ENCODE measurements at regions not wholly inside any gene's neighbourhood (a gene's known extent, or its start where the extent isn't known, plus 50 kb on each side); places are given as distances from the start of the nearest gene placed in this dataset.
A peak's percentile ranks its signal among the peaks of the same experiment; 100 is the strongest.

DNA sequence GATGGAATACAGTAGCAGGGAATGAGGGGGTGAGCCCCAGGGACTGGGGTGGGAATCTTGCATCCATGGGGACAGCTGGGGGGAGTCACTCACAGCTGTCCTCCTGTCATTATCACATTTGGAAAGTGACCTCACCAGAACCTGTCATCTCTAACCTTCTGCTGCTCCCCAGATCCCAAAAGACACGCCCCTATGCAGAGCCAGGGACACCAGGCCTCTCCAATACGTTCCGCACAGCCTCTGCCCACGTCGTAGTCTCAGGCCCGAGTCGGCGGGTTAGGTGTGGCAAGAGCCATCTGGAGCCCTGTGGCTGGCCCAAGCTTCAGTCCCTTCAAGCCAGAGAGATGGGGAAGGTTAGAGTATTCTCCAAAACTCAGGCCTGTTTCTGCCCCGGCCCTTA lies 214.3 kb downstream of the ENGASE start:
- H3K4me1 Mint-ChIP-seq, result no peaks in the 10 kb centered on the region
- peaks cover 4 to 72% (median 40%) of the 10 kb centered on the region in 5 donors for H3K27me3 Mint-ChIP-seq
- no peaks in the 10 kb centered on the region for H3K36me3 Mint-ChIP-seq
- no peak overlapping the region for H3K27ac Mint-ChIP-seq
- ATAC-seq, result no peak
- peaks cover 0 to 2% (median 0%) of the 10 kb centered on the region in 9 donors for H3K9me3 Mint-ChIP-seq
- POLR2A ChIA-PET, result no interaction called here
- DNase-seq, result no peak
- no peak overlapping the region for H3K4me3 Mint-ChIP-seq

DNA sequence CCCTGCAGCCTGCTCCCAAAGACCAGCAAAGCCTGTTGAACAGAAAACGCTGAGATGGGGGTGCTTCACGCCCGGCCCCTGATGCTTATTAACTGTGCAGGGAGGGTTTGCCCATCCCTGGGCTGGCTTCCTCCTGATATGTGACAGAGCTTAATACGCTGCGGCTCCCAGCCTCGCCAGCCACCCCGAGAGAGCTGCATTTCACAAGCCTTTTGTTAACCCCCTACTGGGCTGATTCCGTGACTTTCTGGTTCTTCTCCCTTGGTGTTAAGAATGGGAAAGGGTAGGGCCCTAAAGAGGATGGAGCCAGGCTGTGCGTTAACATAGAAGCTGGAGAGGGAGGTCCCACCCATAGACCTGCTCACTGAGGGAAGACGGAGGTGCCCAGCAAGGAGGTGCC lies 211.8 kb downstream of the ENGASE start:
- H3K27me3 Mint-ChIP-seq, result peaks cover 4 to 56% (median 30%) of the 10 kb centered on the region in 5 donors

DNA sequence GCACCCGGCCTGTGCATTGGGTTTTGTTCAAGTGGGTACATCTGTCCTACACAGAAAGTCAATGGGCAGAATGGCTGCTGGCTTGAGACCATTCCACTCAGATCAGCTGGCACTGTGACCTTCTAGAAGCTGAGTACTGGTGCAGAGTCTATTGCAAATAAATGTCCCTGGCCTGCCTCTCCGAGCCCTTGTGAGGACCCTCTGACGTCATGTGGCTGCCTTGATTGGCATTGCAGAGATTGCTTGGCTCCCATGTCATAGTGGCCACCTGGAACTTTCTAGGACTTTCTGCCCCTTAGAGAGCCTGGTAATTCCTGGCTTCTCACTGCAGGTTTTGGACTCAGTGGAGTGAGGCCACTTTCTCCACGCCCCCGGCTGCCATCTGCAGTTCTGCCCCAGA lies 211.3 kb downstream of the ENGASE start:
- POLR2A ChIA-PET, result no interaction called here
- no peak for ATAC-seq
- Mint-ChIP-seq H3K27me3 (peaks cover 4 to 51% (median 30%) of the 10 kb centered on the region in 5 donors), H3K9me3 (peaks cover 0 to 2% (median 0%) of the 10 kb centered on the region in 9 donors), H3K36me3 (no peaks in the 10 kb centered on the region), H3K27ac (no peak overlapping the region), H3K4me1 (no peaks in the 10 kb centered on the region), H3K4me3 (no peak overlapping the region)
- no peak for DNase-seq

More for the DNA sequence above, 211.8 kb downstream of the ENGASE start:
- Mint-ChIP-seq H3K9me3 (peaks cover 0 to 2% (median 0%) of the 10 kb centered on the region in 9 donors), H3K4me3 (no peak overlapping the region), H3K4me1 (no peaks in the 10 kb centered on the region), H3K36me3 (no peaks in the 10 kb centered on the region), H3K27ac (no peak overlapping the region)
- POLR2A ChIA-PET, result no interaction called here
- no peak for ATAC-seq
- DNase-seq, result no peak

DNA sequence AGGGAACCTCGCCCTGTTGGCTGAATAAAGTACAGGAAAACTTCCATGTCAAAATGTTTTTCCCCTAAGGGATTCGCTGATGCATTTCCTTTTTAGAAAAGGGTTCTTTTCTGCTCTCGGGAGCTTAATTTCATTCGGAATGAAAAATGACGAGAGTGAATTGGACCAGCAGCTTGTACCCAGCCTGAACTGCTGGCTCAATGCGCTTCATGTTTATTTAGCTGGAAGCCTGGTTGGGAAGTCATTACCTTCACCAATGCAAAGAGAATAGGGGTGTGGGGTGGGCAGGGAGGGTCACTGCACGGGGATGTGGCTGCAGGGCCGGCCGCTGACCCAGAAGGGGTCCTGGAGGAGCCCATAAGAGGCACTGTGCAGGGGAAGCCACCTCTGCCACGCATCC lies 207.7 kb downstream of the ENGASE start:
- no peak for ATAC-seq
- Mint-ChIP-seq H3K9me3 (no peaks in the 10 kb centered on the region), H3K36me3 (no peaks in the 10 kb centered on the region), H3K4me1 (no peaks in the 10 kb centered on the region), H3K27me3 (peaks cover 0 to 18% (median 10%) of the 10 kb centered on the region in 5 donors), H3K4me3 (no peak overlapping the region), H3K27ac (no peak overlapping the region)
- DNase-seq, result no peak
- POLR2A ChIA-PET, result no interaction called here

DNA sequence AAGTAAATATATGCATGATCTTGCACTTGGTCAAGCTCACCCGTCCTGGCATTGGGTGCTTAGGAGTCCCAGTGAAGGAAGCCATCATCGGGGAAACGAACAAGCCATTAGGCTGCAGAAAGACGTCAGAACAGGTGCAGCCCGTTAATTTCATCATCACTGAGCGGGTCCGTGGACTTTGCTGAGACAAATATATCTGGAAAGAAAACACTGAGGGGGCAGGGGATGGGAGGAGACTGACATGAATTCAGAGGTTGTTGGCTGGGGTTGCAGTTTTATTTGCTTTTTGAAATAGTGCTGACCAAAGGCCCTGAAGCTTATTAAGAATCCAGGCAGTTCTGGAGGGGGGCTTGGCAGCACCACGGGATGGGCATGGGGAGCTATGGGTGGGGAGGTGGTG lies 207.2 kb downstream of the ENGASE start:
- POLR2A ChIA-PET, result no interaction called here
- H3K9me3 Mint-ChIP-seq, result no peaks in the 10 kb centered on the region
- H3K36me3 Mint-ChIP-seq, result no peaks in the 10 kb centered on the region
- DNase-seq (no peak), ATAC-seq (no peak)
- no peak overlapping the region for H3K27ac Mint-ChIP-seq
- H3K4me3 Mint-ChIP-seq, result no peak overlapping the region
- peaks cover 0 to 18% (median 10%) of the 10 kb centered on the region in 5 donors for H3K27me3 Mint-ChIP-seq
- H3K4me1 Mint-ChIP-seq, result no peaks in the 10 kb centered on the region

DNA sequence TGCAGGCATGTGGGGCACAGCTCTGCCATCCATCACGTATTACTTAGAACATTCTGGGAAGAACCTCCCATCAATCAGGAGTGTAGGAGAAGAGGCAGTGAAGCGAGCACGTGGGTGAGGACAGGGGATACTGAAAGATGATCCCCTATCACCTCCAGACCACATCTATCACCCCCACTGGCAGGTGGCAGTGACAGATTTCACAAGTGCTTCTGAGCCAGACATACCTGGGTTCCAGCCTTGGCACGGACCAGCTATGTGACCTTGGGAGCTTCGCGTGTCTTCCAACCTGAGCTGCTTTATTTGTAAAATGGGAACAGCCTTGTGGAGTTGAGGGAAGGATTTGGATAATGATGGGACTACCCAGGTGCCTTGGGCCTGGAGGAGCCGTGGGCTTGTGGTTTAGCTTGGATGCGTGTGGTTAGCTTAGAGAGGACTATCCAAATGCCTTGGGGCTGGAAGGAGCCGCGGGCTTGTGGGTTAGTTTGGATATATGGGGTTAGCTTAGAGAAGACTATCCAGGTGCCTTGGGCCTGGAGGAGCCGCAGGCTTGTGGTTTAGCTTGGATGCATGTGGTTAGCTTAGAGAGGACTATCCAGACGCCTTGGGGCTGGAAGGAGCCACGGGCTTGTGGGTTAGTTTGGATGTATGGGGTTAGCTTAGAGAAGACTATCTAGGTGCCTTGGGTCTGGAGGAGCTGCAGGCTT lies 206.4 kb downstream of the ENGASE start:
- Mint-ChIP-seq H3K27me3 (peaks cover 0 to 11% (median 5%) of the 10 kb centered on the region in 5 donors), H3K4me3 (no peak overlapping the region), H3K9me3 (no peaks in the 10 kb centered on the region), H3K4me1 (no peaks in the 10 kb centered on the region), H3K27ac (no peak overlapping the region), H3K36me3 (no peaks in the 10 kb centered on the region)
- no peak for ATAC-seq
- POLR2A ChIA-PET, result no interaction called here
- DNase-seq, result no peak

DNA sequence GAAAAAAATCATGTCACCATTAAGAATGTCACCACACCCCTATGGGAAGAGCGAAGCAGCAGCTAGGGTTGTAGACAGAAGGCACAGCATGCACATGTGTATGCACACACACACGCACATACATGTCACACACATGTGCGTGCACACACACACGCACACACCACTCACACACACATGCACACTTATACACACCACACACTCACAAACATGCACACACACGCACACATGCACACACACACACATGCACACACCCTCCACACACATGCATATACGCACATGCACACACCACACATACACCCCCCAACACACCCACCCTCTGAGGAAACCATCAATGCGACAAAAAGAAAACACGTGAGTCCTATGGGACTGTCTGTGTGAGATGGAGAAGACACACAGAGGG lies 205.4 kb downstream of the ENGASE start:
- peaks cover 2 to 10% (median 3%) of the 10 kb centered on the region in 5 donors for H3K27me3 Mint-ChIP-seq
- no peak for DNase-seq
- H3K9me3 Mint-ChIP-seq, result no peaks in the 10 kb centered on the region
- H3K4me3 Mint-ChIP-seq, result no peak overlapping the region
- peaks cover 0 to 6% (median 4%) of the 10 kb centered on the region in 4 donors for H3K4me1 Mint-ChIP-seq
- peak overlapping the region in 1 of 10 donors; percentile 79 for H3K27ac Mint-ChIP-seq
- no peaks in the 10 kb centered on the region for H3K36me3 Mint-ChIP-seq
- no peak for ATAC-seq
- POLR2A ChIA-PET, result no interaction called here

DNA sequence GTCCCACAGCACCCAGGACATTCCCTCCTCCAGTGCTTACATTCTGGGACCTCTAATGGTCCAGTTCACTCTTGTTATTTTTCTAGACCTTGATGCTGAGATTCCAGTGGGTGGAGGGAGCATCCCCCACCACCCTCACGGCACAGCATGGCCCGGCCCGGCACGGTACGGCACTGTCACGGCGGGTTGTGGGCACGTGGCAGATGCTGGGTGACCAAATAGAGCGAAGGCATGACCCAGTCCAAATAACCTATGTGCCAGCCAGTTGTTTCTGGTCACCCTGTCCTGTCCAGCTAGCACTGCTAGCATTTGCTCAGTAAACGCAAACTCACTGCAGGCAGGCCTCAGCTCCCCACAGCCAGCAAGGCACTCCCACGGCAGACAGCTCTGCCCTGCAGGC lies 204.7 kb downstream of the ENGASE start:
- DNase-seq (no peak), ATAC-seq (no peak)
- Mint-ChIP-seq H3K4me1 (peaks cover 0 to 12% (median 5%) of the 10 kb centered on the region in 4 donors), H3K4me3 (no peak overlapping the region), H3K9me3 (no peaks in the 10 kb centered on the region), H3K27me3 (peaks cover 2 to 9% (median 3%) of the 10 kb centered on the region in 5 donors), H3K27ac (no peak overlapping the region), H3K36me3 (no peaks in the 10 kb centered on the region)
- POLR2A ChIA-PET, result no interaction called here

DNA sequence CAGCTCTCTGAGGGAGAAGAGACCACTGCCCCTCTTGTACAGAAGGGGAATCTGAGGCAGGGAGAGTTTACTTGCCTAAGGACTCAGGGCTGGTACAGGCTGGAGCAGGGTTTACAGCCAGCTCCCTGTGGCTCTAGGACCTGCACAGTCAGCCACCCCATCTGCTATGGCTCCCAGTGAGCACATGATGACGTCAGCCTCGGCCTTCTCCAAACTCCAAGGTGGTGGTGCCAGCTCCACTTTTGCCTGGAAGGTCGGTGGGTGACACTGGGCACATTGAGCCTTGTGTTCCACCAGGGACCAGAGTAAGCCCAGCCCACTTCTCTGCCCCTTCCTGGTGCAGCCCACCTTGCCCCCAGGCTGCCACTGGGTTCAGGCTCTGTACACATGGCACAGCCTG lies 202.2 kb downstream of the ENGASE start:
- POLR2A ChIA-PET, result no interaction called here
- DNase-seq (no peak), ATAC-seq (no peak)
- peaks cover 0 to 12% (median 5%) of the 10 kb centered on the region in 4 donors for H3K4me1 Mint-ChIP-seq
- H3K36me3 Mint-ChIP-seq, result no peaks in the 10 kb centered on the region
- no peak overlapping the region for H3K27ac Mint-ChIP-seq
- H3K4me3 Mint-ChIP-seq, result no peak overlapping the region
- no peaks in the 10 kb centered on the region for H3K9me3 Mint-ChIP-seq
- peaks cover 0 to 17% (median 3%) of the 10 kb centered on the region in 5 donors for H3K27me3 Mint-ChIP-seq

DNA sequence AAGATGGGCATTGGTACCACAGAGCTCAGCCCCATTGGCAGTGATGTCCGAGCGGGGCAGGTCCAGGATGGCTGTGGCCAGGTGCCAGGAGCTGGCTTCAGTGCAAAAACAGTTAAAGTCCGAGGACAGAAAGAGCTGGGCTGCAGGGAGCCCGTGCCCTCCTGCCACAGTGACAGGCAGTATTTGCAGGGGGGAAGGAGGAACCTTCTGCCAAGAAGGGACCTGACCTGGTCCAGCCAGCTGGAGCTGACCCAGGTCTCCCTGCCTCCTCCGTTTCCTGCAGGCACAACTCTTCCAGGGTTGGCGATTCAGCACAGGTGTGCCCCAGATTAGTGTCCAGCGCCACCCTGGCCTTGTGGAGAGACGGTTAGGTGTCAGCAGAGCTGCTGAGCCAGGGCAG lies 199.0 kb downstream of the ENGASE start:
- POLR2A ChIA-PET, result no interaction called here
- H3K27ac Mint-ChIP-seq, result no peak overlapping the region

DNA sequence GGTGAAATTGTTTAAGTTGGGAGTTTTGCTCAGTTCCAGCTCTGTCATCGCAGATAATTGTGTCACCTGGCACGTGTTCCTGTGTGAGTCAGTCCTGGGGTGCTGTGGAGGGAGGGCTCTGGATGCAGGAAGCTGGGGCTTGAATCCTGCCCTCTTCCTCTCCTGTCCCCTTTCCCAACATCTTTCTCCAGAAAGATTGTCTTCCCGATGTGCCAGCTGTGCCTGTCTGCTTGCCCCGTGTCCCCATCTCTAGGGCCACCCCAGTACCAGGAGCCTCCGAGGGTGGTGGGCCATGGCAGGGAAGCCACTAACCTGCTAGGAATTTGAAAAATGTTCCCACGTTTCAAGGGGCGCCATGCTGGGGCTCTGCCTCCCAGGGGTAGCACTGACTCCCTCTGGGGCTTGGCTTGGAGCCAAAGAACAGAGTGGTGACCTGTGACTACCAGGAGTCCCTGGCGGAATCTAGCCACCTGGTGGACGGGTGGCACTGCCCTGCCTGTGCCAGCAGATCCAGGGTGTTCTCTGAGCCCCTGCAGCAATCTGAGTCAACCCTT lies 198.1 kb downstream of the ENGASE start:
- Mint-ChIP-seq H3K4me1 (peaks cover 0 to 12% (median 6%) of the 10 kb centered on the region in 4 donors), H3K4me3 (no peak overlapping the region), H3K27me3 (peaks cover 14 to 47% (median 35%) of the 10 kb centered on the region in 5 donors), H3K9me3 (no peaks in the 10 kb centered on the region), H3K36me3 (no peaks in the 10 kb centered on the region), H3K27ac (no peak overlapping the region)
- POLR2A ChIA-PET, result no interaction called here
- ATAC-seq (no peak), DNase-seq (no peak)

More for the DNA sequence above, 199.0 kb downstream of the ENGASE start:
- no peaks in the 10 kb centered on the region for H3K9me3 Mint-ChIP-seq
- H3K36me3 Mint-ChIP-seq, result no peaks in the 10 kb centered on the region
- H3K4me3 Mint-ChIP-seq, result no peak overlapping the region
- DNase-seq (no peak), ATAC-seq (no peak)
- peaks cover 0 to 12% (median 5%) of the 10 kb centered on the region in 4 donors for H3K4me1 Mint-ChIP-seq
- peaks cover 13 to 39% (median 30%) of the 10 kb centered on the region in 5 donors for H3K27me3 Mint-ChIP-seq

DNA sequence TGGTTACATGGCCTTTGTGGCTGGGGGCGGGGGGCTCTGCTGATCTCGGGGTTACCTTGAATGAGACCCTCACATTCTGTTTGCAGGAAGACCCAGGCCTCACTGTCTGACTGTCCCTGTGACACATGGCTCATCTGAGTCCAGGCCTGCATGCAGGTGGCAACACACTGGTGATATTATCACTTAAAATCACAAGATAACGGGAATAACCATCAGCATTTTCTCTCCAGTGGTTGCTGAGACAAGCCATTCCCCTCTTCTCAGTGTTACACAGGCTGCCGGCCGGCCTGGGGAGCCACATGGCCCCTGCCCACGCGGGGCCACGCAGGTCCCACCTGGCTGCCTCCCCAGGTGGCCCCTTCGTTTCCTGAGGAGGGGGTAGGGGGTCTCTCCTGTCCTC lies 197.6 kb downstream of the ENGASE start:
- no peak for ATAC-seq
- peaks cover 14 to 51% (median 35%) of the 10 kb centered on the region in 5 donors for H3K27me3 Mint-ChIP-seq
- H3K27ac Mint-ChIP-seq, result no peak overlapping the region
- H3K9me3 Mint-ChIP-seq, result no peaks in the 10 kb centered on the region
- H3K4me3 Mint-ChIP-seq, result no peak overlapping the region
- H3K4me1 Mint-ChIP-seq, result peaks cover 0 to 12% (median 6%) of the 10 kb centered on the region in 4 donors
- POLR2A ChIA-PET, result no interaction called here
- no peaks in the 10 kb centered on the region for H3K36me3 Mint-ChIP-seq
- DNase-seq, result no peak

DNA sequence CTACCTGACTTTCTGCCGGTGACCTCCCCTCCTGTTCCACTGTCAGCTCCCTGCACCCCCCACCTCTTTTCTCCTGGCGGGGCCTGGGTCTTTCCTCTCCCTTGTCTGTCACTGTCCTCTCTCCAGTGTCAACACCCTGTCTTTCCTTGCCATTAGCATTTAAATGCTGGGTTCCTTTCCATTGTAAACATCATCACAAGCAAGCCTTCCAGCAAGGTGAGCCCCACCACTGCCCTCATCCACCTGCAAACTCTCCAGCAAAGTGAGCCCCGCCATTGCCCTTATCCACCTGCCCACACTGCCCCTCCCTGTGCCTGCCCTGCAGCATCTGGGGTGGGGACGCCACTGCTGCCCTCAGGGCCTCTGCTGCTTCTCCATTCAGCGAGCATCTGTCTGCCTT lies 195.0 kb downstream of the ENGASE start:
- POLR2A ChIA-PET, result no interaction called here

DNA sequence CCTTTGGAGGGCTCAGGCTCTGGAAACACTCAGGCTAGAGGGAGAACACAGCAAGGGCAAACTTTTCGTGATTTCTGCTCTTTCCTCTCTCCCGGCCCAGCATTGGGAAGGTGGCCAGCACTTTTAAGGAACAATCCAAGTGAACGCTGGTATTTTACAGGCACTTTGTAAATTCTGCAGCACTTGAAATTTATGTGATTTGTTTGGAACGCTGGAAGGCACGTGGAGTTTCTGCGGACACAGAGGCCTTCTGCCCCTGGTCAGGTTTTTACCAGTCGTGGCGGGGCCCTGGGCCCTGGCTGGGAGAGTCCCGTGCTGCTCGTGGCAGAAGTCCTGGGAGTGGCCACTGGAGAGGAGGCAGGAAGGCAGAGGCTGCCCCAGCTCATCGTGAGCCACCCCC lies 188.6 kb downstream of the ENGASE start:
- DNase-seq (no peak), ATAC-seq (no peak)
- peaks cover 0 to 27% (median 4%) of the 10 kb centered on the region in 5 donors for H3K27me3 Mint-ChIP-seq
- no peaks in the 10 kb centered on the region for H3K36me3 Mint-ChIP-seq
- H3K9me3 Mint-ChIP-seq, result no peaks in the 10 kb centered on the region
- no peak overlapping the region for H3K27ac Mint-ChIP-seq
- no peaks in the 10 kb centered on the region for H3K4me1 Mint-ChIP-seq
- H3K4me3 Mint-ChIP-seq, result no peak overlapping the region
- POLR2A ChIA-PET, result no interaction called here

More for the DNA sequence above, 195.0 kb downstream of the ENGASE start:
- Mint-ChIP-seq H3K36me3 (no peaks in the 10 kb centered on the region), H3K4me1 (peaks cover 0 to 3% (median 1%) of the 10 kb centered on the region in 4 donors), H3K27me3 (peaks cover 12 to 51% (median 32%) of the 10 kb centered on the region in 5 donors), H3K27ac (peak overlapping the region in 1 of 10 donors; percentile 71), H3K9me3 (no peaks in the 10 kb centered on the region), H3K4me3 (no peak overlapping the region)
- ATAC-seq (no peak), DNase-seq (no peak)

Data from naive thymus-derived CD8-positive, alpha-beta T cell (primary cell).